Neural cell (in vitro differentiated cells): ENCODE measurements at regions not wholly inside any gene's neighbourhood (a gene's known extent, or its start where the extent isn't known, plus 50 kb on each side); places are given as distances from the start of the nearest gene placed in this dataset.

Source experiments
- CTCF ChIP-seq: fragments of 450-650 bp; IDR thresholded peaks from 2 replicates; pipeline ENCODE4 v1.5.1; 2014; ENCODE audit warnings: antibody characterized with exemption, mild to moderate bottlenecking, moderate library complexity; ENCODE audit not compliant: poor library complexity, severe bottlenecking
- EP300 ChIP-seq: fragments of 450-650 bp; conservative IDR thresholded peaks from 2 replicates; pipeline ENCODE4 v1.6.1; 2014; ENCODE audit warnings: antibody characterized with exemption, mild to moderate bottlenecking, moderate library complexity; ENCODE audit not compliant: poor library complexity, severe bottlenecking
- EZH2 ChIP-seq: fragments of 200-600, 300-800 bp; shearing (Covaris generic), sonication (generic); IDR thresholded peaks from 2 replicates; pipeline ENCODE4 v1.6.1; 2014; ENCODE audit warnings: antibody characterized with exemption, low read length, borderline replicate concordance, mild to moderate bottlenecking; ENCODE audit not compliant: insufficient read depth, poor library complexity, severe bottlenecking
- MXI1 ChIP-seq: fragments of 450-650 bp; conservative IDR thresholded peaks from 2 replicates; pipeline ENCODE4 v1.6.1; 2014; ENCODE audit warnings: antibody characterized with exemption, mild to moderate bottlenecking; ENCODE audit not compliant: poor library complexity, severe bottlenecking
- POLR2AphosphoS5 ChIP-seq: IDR thresholded peaks from 2 replicates; pipeline ENCODE4 v1.6.1; 2012
- RAD21 ChIP-seq: fragments of 450-650 bp; conservative IDR thresholded peaks from 2 replicates; pipeline ENCODE4 v1.6.1; 2014; ENCODE audit warnings: antibody characterized with exemption, mild to moderate bottlenecking, moderate library complexity
- REST ChIP-seq: IDR thresholded peaks from 2 replicates; pipeline ENCODE4 v1.6.1; 2012; ENCODE audit warnings: borderline replicate concordance
- SMC3 ChIP-seq: fragments of 450-650 bp; conservative IDR thresholded peaks from 2 replicates; pipeline ENCODE4 v1.6.1; 2014; ENCODE audit warnings: antibody characterized with exemption, mild to moderate bottlenecking, moderate library complexity; ENCODE audit not compliant: poor library complexity
- TAF1 ChIP-seq: IDR thresholded peaks from 2 replicates; pipeline ENCODE4 v1.6.1; 2012; ENCODE audit warnings: low read depth

GRCh38 chr2:22175003-22175402, 1051.2 kb downstream of the TDRD15 start:
- TF ChIP-seq CTCF, result no peak
- no peak for TF ChIP-seq POLR2AphosphoS5
- no peak for TF ChIP-seq EP300
- no peak for TF ChIP-seq EZH2
- TF ChIP-seq SMC3, result no peak
- TF ChIP-seq RAD21, result no peak
- no peak for TF ChIP-seq MXI1
- no peak for TF ChIP-seq REST
- no peak for TF ChIP-seq TAF1
